GM19351 (cell line): ENCODE measurements at regions not wholly inside any gene's neighbourhood (a gene's known extent, or its start where the extent isn't known, plus 50 kb on each side); places are given as distances from the start of the nearest gene placed in this dataset.
"Not testable (repeated sequence)": the region's sequence is repeated elsewhere in the genome, so short reads cannot be mapped to it uniquely, and the experiment has no call there.

ENCODE experiments used
- ATAC-seq: cut with Tn5 transposase; IDR thresholded peaks from one replicate; pipeline ENCODE4 v1.9.1; 2021; ENCODE audit warnings: mild to moderate bottlenecking, moderate library complexity; ENCODE audit not compliant: unreplicated experiment

- ATAC-seq = not testable (repeated sequence)
Observed at GRCh38 chr1:146883190-146883589, 54.9 kb upstream of the NBPF12 start.

DNA sequence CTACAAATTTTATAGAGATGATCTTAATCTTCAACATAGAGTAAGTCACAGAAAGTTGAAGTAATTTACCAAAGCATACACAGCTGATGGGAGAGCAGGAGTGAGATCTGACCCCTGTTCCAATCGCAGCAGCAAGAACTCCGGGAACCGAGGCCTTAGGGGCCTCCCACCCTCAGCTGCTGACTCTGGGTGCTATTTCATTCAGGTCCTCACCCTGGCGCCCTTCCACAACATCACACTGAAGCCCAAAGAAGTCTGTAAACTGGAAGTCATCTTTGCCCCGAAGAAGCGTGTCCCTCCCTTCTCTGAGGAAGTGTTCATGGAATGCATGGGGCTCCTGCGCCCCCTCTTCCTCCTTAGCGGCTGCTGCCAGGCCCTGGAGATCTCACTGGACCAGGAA, 57.0 kb upstream of the NBPF12 start:
- not testable (repeated sequence) for ATAC-seq

- not testable (repeated sequence) for ATAC-seq
Observed at GRCh38 chr1:146863799-146864319, 74.3 kb upstream of the NBPF12 start.

- ATAC-seq = not testable (repeated sequence)
Observed at GRCh38 chr1:146853147-146853546, 85.0 kb upstream of the NBPF12 start.

DNA sequence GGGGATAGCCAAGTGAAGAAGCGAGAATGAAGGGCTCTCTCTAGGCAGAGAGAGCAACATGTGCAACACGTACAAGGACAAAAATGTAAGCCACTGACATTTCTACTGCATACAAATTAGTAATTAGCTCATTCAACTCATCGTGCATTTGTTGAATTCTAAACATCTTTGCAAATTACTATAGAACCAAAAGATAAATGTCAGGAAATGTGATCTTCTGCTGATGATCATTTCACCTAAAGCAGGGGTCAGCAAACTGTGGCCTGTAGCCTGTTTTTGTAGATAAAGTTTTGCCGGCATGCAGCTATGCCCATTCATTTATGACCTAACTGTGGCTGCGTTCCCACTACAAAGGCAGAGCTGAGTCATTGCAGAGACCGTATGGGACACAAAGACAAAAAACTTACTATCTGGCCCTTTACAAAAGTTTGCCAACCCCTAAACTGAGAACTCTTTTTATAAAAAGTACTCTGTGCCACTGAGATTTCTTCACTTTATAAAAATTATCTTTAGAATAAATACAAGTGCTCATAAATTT, 87.7 kb upstream of the NBPF12 start:
- not testable (repeated sequence) for ATAC-seq

GRCh38 chr1:146838725-146839124, 99.4 kb upstream of the NBPF12 start:
- not testable (repeated sequence) for ATAC-seq

DNA sequence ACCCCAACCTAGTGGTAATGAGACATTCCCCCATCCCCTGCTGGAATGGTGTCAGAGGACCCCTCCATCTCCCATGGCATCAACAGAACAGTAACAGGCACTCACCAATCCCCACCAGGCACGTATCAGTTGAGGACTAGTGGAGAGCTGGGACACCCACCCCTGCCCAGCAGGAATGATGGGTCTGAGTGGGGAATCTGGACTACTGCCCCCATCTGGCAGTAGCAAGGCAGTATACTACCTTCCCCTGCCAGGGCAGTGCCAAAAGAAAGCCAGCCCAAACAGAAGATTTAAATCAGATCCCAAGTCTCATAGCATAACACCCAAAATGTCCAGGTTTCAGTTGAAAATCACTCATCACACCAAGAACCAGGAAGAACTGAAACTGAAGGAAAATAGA, 111.2 kb upstream of the NBPF12 start:
- ATAC-seq = not testable (repeated sequence)

DNA sequence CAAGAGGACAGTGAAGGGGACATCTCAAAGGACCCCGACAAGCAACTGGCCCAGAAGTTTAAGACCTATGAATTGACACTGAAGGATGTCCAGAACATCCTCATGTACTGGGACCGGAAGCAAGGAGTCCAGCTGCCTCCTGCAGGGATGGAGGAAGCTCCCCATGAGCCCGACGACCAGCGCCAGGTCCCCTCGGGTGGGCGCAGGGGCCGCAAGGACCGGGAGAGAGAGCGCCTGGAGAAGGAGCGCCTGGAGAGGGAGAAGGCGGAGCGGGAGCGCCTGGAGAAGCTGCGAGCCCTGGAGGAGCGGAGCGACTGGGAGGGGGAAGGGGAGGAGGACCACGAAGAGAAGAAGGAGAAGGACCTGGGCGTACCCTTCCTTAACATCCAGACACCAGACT, 143.9 kb upstream of the NBPF12 start:
- not testable (repeated sequence) for ATAC-seq

- not testable (repeated sequence) for ATAC-seq
Observed at GRCh38 chr1:146792725-146793124, 145.4 kb upstream of the NBPF12 start.

DNA sequence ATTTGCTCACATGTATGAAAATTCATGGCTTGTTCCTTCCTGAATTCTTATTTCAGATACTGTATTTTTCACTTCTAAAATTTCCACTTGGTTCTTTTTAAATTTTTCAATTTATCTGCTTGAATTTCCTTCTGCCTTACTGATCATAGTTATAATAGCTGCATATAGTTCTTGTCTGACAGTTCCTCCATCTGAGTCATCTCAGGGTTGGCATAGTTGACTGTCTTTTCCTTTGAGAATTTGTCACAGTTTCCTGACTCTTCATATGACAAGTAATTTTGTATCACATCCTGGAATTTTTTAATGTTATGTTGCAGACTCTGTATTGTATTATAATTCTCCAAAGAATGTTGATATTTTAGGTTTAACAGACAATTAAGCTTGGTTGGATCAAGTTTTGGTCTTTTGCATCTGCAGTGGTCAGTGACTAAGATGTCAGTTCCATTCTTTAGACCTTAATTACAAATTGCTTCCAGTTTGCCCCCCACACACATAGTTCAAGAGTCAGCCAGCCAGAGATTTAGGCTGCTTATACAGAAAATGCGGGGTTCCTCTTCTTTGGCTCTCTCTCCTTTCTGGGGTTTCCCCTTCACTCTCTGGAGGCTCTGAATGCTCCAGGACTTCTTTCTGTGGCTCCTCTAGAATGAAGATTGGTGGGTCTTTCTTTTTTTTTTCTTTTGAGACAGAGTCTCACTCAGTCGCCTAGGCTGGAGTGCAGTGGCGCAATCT, 153.7 kb upstream of the NBPF12 start:
- not testable (repeated sequence) for ATAC-seq

DNA sequence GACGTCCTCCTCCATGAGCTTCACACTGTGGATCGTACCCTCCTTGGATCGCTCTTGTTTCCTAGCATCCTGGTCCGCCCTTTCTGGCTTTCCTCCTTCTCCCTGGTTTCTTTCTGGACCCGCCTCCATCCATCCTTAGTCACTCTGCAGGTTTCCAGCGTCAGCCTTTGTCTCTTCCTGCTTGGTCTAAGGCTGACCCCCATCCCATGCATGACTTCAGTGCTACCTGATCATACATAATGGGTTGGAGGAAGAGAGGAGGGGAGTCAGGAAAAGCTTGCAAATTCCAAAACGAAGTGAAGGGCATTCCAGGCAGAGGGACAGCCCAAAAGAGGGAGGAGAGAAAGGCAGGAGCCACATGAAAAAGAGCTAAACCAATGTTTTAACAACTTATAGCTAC, 156.9 kb upstream of the NBPF12 start:
- not testable (repeated sequence) for ATAC-seq

DNA sequence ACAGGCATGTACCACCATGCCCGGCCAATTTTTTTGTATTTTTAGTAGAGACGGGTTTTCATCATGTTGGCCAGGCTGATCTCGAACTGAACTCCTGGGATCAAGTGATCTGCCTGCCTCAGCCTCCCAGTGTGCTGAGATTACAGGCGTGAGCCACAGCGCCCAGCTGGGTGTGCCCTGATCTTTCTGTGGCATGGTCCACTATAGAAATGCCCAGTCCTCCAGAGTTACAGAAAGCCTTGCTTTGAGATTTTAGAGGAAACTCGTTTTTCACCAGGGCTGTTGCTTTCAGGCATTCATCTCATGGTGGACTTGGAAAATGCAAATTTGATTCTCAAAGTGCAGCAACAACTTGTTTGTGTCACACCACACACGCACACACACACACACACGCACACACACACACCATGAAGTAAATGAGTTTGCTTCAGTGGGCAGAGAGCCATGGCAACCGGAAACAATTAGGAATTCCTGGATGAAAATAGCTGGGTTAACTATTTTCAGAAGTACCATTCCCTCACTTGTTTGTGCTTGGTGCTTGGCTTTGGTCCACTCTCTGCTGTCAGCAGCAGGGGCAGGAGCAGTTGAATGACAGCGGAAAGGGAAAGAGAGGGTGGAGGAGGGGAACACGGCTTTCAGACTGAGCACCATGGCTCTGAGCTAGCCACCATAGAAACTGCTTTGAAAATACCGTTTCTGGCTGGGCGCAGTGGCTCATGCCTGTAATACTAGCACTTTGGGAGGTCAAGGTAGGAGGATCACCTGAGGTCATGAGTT, 160.1 kb upstream of the NBPF12 start:
- ATAC-seq = not testable (repeated sequence)

GRCh38 chr1:146774988-146775387, 163.1 kb upstream of the NBPF12 start:
- ATAC-seq = not testable (repeated sequence)

DNA sequence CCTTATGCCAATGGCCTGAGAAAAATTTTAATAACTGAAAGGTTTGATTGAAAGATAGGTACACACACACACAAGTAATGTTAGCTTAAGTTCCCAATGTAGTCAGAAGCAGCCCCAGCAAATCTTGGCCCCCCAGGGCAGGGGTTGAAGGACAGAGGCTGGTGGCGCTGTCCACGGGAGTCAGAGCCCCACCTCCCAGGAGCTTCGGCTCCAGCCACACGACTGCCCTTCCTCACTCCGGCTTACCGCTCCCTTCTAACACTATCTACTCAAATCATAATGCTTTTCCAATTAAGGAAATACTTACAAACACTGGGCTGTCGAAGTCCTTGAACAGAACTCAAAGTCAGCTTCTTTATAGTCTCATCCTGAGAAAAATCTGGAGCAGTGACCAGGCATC, 163.9 kb upstream of the NBPF12 start:
- ATAC-seq = not testable (repeated sequence)

GRCh38 chr1:146771409-146771808, 166.7 kb upstream of the NBPF12 start:
- ATAC-seq = not testable (repeated sequence)

GRCh38 chr1:146770998-146771397, 167.1 kb upstream of the NBPF12 start:
- not testable (repeated sequence) for ATAC-seq

- not testable (repeated sequence) for ATAC-seq
Observed at GRCh38 chr1:146763234-146763633, 174.9 kb upstream of the NBPF12 start.

GRCh38 chr1:146756858-146757257, 181.3 kb upstream of the NBPF12 start:
- not testable (repeated sequence) for ATAC-seq

- ATAC-seq = not testable (repeated sequence)
Observed at GRCh38 chr1:146748686-146749085, 189.4 kb upstream of the NBPF12 start.

GRCh38 chr1:146731981-146732680, 206.0 kb upstream of the NBPF12 start:
- not testable (repeated sequence) for ATAC-seq
